HG03159 (cell line): ENCODE measurements at regions not wholly inside any gene's neighbourhood (a gene's known extent, or its start where the extent isn't known, plus 50 kb on each side); places are given as distances from the start of the nearest gene placed in this dataset.

Experiments
- ATAC-seq: cut with Tn5 transposase; IDR thresholded peaks from one replicate; pipeline ENCODE4 v1.9.1; 2021; ENCODE audit warnings: mild to moderate bottlenecking, moderate library complexity; ENCODE audit not compliant: unreplicated experiment

DNA sequence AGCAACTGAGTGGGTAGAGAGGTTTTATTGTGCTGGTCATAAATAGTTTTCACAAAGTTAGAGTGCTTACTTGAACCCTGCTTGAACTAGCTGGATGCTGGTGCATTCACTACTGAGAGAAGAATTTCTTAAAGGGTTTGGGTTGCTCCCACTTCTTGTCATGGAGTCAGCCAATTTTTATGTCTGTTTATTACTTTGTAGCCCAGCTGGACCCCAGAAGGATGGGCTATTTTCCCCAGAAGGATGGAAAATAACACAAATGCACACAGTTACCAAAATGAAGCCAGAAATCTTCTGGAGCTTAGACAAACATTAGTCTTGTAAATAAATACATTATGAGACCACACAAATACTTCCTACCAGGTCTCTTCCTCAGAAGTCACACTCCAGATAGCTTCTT is 480.8 kb upstream of the TNC start:
- no peak for ATAC-seq

- no peak for ATAC-seq
Observed at GRCh38 chr9:115599898-115600297, 481.9 kb upstream of the TNC start.

DNA sequence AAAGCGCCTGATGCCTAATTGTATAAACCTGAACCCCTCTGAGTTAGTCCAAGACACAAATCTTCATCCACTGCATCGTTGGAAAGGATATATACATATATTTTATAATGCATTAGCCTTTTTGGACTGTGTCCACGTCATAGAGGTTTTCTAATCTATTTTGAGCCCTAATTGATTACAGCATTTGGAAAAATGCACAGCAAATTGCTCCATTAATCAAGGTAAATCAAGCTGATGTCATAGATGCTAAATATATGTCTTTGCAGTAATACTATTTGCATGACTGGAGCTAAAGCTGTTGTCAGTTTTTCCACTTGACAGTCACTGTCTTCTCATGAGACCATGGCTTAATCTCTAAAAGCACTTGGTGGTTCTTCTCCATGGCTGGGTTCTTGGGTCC is 483.5 kb upstream of the TNC start:
- no peak for ATAC-seq

GRCh38 chr9:115604831-115605483 is 487.0 kb upstream of the TNC start:
- ATAC-seq, result no peak

DNA sequence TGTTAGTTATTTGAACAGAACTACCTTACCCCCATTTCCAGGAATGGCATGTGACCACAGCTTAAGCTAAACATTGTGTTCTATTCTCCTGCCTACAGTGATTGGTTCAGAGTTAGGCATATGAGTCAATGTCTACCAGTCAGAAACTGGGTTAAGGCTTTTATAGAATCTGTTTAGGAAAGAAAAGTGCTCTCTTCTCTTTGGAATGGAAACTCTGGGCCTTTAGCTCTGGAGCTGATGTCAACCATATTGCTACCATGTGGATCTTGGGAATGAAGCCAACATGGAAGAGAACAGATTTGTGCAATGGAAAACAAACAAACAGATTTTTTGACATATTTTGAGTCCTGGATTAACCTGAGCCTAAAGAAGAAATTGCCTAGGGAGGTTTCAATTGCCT is 488.9 kb upstream of the TNC start:
- ATAC-seq, result no peak

- ATAC-seq, result no peak
Observed at GRCh38 chr9:115614326-115614999, 496.5 kb upstream of the TNC start.

DNA sequence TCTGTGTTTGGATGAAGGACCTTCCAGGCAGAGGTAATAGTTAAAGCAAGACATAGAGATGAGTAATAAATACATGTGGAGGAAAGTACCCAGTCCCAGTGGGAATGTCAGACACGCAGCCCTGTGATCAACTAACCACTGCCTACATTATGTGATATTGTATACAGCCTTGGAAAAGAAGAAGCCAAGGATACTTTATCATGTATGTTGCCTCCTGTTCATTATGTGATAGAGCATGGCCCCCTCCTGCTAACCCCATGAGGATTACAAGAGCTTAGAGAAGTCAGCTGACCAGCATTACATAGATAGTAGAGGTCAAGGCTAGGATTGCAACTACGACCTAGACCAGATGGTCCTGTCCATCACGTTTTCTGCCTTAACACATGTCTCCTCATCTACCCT is 497.0 kb upstream of the TNC start:
- ATAC-seq, result no peak

DNA sequence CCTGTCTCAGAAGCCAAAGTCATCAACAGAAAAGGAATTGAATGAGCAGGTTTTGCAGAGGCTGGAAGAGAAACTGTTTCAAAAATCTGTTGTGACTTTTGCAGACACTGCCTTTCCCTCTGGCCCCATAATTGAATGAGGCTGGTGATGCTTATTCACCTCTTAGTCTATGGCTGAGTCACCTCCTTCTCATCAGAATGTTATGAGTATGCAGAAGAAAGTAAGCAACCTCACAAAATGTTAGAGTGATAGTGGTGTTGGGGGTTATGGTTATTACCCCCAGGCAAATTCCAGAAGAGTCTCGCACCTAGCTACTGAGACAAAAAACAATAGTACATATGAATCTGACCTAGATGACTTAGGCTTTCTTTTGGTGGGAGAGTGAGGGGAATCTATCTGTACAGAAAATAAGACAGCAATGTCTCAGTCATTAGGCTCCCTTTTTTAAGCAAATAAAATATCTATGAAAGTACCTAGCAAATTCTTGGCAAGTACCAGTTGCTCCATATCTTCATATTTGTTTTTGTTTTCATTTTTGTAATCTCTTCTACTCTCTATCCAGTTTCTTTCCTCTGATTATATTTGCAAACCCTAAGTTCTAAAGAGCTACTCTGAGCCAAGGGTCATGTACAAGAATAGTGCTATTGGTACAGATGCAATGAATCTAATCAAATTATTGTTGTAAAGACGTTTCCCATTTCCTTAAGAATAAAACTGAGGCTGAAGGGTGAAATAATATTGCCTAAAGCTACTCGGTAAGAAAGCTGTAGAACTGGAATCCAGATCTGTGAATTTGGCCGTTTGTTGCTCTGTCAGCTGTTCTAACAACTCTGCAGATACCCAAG is 498.1 kb upstream of the TNC start:
- no peak for ATAC-seq

DNA sequence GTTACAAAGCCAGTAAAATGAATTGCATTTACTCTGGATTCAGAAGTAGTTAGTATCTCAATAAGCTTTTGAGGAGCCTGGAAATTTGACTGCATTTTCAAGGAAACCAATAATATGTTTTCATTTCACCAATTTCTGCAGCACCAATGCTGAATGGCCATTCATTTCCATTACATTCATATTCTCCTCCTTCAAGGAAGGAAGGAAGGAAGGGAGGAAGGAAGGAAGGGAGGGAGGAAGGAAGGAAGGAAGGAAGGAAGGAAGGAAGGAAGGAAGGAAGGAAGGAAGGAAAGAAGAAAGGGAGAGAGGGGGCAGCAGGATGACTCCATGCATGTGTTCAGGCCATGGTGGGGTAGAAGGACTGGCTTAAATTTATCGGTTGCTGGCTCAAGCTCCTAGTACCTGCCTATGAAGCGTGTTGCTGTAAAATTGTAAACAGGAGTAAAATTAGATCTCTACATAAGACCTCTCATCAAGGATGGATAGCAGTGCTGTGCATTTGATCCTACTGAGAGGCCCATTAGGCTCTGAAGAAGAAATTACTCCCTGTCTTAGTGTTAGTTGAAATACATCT is 498.8 kb upstream of the TNC start:
- ATAC-seq, result no peak

- ATAC-seq, result no peak
Observed at GRCh38 chr9:115625251-115625650, 507.3 kb upstream of the TNC start.

- ATAC-seq, result no peak
Observed at GRCh38 chr9:115625954-115626353, 508.0 kb upstream of the TNC start.

DNA sequence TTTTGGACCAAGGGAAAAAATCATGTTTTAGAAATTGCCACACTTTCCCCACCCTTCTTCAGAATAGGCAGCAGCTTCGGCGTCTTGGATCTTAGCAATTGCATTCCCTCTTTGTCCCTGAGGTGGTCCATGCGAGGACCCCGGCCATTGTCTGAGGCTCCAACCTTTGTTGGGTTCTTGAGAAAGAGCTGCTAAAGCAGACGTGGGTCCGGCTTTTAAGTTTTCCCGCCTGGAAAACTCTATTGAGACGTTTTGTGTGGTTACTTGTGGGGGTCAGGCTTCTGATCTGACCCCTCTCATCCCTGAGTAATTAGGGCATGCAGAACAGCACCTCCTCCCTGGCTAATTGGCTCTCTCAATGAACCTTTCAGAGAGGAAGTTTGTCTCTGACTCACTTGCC is 509.6 kb upstream of the TNC start:
- no peak for ATAC-seq

DNA sequence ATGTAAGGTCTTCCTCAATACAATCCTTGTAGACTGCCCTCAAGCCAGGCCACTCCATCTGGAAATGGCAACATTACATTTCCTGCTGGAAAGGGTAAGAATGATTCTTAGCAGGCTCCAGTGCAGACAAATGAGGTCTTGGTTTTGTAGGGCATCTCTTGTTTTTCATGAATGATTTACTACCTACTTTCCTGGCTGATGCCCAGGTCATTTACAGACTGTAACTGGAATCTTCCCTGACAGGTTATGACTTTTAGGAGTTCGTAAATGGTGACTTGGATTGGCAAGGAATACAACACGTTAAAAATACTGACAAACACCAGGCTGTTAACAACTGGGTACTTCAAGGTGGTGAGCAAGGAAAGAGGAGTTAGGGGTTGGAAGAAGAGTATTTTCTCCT is 510.5 kb upstream of the TNC start:
- no peak for ATAC-seq

GRCh38 chr9:115629879-115630840 is 512.2 kb upstream of the TNC start:
- no peak for ATAC-seq

DNA sequence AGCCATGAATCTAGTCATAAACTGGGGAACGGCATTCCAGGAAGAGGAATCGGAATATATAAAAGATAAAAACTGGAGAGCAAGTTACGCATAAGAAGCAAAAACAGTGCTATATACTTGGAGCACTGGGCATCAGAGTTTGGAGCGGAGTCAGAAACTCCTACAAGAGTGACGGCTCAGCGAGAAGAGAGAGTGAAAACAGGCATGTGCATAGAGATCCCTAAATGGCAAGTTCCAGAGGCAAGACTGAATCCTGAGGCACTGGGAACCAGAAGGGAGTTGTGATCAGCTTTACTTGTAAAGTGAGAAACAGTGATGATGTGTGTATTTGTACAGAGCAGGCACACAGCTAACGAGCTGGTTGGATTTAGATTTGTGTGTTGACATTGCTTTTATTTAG is 514.4 kb upstream of the TNC start:
- ATAC-seq, result no peak

GRCh38 chr9:115633104-115633503 is 515.1 kb upstream of the TNC start:
- ATAC-seq, result no peak

- ATAC-seq, result no peak
Observed at GRCh38 chr9:115635680-115636383, 517.8 kb upstream of the PAPPA start.

DNA sequence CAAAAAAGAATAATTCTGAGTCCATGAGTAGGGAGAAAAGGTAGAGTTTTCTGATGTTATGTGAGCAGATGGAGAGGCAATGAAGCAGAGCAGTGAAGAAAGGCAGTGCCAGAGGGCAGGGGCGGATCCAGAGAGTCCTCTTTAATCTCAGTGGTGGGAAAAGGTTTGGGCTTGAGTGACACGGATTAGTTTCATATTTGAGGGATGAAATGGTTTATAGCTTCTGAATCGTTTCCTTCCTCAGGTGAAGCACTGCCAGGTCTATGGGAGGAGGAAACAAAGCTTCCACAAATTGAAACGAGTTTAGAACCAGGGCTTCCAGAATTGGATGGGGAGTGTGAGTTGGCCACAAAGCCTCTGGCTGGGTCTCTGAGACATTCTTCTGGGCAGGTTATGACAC is 517.0 kb upstream of the PAPPA start:
- no peak for ATAC-seq

DNA sequence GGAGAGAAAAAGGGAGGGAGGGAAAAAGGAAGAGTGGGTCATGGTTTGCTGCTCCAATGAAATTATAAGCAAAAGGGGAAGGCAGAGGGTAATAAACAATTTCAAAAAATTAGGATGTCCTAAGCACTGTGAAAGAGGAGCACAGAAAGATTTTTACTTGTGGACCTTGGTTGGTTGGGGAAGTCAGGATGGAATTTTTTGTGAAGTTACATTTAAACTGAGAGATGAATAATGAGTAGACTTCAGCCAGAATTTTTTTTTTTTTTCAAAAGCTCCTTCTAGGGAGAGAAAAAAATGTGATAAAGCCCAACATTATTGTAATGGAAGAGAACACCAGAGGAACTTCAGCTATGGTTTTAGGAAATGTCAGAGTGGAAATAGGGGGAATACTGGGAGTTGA is 515.9 kb upstream of the PAPPA start:
- no peak for ATAC-seq

- no peak for ATAC-seq
Observed at GRCh38 chr9:115640887-115641286, 512.7 kb upstream of the PAPPA start.
